Mucosa of descending colon (tissue), 3 donors: ENCODE measurements at regions not wholly inside any gene's neighbourhood (a gene's known extent, or its start where the extent isn't known, plus 50 kb on each side); places are given as distances from the start of the nearest gene placed in this dataset.

Experiments used
- ATAC-seq: fragments of 200-7000 bp; cut with Tn5 transposase; one replicate; pipeline ENCODE4 v1.9.1; 2020; ENCODE audit warnings: mild to moderate bottlenecking, moderate library complexity
- DNase-seq, 3 donors: peaks; one replicate each; pipeline ENCODE4 v3.0.0-alpha.2; 2020
- H3K36me3 ChIP-seq: fragments of 200-600 bp; one replicate; pipeline ENCODE4 v1.8.0; 2021; ENCODE audit warnings: low read depth, mild to moderate bottlenecking
- H3K4me1 ChIP-seq: fragments of 200-600 bp; one replicate; pipeline ENCODE4 v1.8.0; 2021; ENCODE audit warnings: low read depth, mild to moderate bottlenecking
- H3K4me3 ChIP-seq: fragments of 200-600 bp; one replicate; pipeline ENCODE4 v1.8.0; 2021; ENCODE audit warnings: mild to moderate bottlenecking
- H3K9me3 ChIP-seq: fragments of 200-600 bp; one replicate; pipeline ENCODE4 v1.8.0; 2021; ENCODE audit warnings: mild to moderate bottlenecking
- intact Hi-C, 2 donors: fragments of 100-400 bp; cut with DNase I in 1 of 2; cut with micrococcal nuclease in 1 of 2; formaldehyde crosslinking; loops; one replicate each; pipeline versions ENCODE4 v1.11.0 to v1.11.1; 2022; cut with DNase I, micrococcal nuclease
- TF ChIP-seq, protein P1 (sequence below): fragments of 200-600 bp; IDR thresholded peaks from one replicate; pipeline ENCODE4 v1.8.0; 2022; ENCODE audit warnings: antibody characterized with exemption, mild to moderate bottlenecking
- donor health status: DM: no; HTN: no; CAD: no; lungs with moderate emphysema.
- donor health status: DM: no; HTN: no; CAD: no.
- donor health status: DM: no; HTN: yes; CAD: no.

DNA sequence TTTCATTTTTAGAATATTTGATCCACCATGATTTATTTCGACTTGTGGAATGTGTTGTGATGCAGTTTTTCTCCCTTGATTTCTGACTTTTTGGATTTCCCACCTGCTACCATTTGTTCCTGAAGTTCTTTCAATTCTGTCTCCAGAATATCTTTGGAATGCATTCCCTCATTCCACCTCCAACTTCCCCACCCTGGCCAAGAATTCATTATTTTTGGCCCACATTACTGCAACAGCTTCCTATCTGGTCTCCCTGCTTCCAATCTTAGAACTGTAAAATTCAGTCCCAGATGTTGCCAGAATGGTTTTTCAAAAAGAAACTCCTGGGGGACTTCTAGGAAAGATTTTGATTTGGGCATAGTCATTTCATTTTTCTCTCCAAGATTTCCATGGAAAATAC is 182.3 kb upstream of the HS3ST4 start:
- Histone ChIP-seq H3K9me3 (no peaks in the 10 kb centered on the region), H3K36me3 (no peaks in the 10 kb centered on the region), H3K4me1 (no peaks in the 10 kb centered on the region), H3K4me3 (no peak overlapping the region)
- TF ChIP-seq, protein P1, sequence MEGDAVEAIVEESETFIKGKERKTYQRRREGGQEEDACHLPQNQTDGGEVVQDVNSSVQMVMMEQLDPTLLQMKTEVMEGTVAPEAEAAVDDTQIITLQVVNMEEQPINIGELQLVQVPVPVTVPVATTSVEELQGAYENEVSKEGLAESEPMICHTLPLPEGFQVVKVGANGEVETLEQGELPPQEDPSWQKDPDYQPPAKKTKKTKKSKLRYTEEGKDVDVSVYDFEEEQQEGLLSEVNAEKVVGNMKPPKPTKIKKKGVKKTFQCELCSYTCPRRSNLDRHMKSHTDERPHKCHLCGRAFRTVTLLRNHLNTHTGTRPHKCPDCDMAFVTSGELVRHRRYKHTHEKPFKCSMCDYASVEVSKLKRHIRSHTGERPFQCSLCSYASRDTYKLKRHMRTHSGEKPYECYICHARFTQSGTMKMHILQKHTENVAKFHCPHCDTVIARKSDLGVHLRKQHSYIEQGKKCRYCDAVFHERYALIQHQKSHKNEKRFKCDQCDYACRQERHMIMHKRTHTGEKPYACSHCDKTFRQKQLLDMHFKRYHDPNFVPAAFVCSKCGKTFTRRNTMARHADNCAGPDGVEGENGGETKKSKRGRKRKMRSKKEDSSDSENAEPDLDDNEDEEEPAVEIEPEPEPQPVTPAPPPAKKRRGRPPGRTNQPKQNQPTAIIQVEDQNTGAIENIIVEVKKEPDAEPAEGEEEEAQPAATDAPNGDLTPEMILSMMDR = no peak
- ATAC-seq (no peak), DNase-seq (no peak)
- intact Hi-C loops = no loop called here

DNA sequence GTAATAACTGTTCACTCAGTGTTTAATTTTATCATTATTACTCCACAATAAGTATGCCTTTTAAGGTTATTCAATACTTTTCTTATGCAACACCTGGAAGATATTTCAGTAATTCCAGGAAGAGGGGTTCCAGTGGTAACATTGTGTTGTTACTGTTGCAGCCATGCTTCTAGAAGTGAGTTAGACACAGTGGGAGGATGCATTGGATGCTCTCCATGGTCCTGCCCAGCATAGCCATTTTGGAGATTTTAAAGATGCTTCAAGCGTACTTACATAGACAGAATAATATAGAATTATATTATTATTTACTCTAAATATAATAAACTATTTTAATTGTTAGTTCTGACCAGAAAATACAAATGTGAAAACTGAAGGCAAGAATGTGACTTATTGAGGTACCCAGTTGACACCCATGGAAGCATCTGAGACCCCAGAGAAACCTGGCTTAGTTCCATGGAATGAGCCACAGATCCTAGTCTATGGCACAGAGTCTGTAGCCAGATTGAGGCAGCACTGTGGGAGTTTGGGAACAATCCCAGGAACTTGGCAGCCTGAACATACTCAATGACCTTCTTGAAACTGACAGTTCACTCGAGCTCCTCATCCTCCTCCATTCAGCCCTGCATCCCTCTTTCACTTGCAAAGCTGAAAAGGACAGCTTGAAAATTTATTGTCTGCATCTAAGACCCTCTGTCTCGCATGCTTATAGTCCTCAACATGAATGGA is 190.1 kb upstream of the HS3ST4 start:
- intact Hi-C loops = no loop called here
- Histone ChIP-seq H3K4me3 (no peak overlapping the region), H3K4me1 (no peaks in the 10 kb centered on the region), H3K36me3 (no peaks in the 10 kb centered on the region), H3K9me3 (no peaks in the 10 kb centered on the region)
- ATAC-seq = no peak
- DNase-seq = no peak
- TF ChIP-seq, protein P1 = no peak

DNA sequence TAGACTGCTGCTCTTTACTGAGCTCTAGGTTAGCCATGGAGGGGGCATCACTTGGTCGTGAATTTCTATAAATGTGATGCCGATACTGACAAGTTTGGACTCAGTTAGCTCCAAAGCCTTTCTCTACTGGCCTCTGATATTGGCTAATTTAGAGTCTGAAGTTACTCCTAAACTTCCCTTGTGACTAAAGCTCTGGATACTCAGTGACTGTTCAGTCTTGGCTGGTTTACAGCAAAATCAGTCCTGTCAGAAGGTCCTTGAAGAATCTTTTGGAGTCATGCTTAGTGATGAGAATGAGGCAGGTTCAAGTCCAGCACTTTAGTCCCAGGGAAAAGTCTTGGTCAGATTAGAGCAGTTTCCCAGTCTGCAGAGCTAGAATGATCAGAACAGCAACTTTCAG is 197.5 kb upstream of the HS3ST4 start:
- H3K9me3 ChIP-seq = no peaks in the 10 kb centered on the region
- H3K4me3 ChIP-seq = no peak overlapping the region
- H3K36me3 ChIP-seq = no peaks in the 10 kb centered on the region
- ATAC-seq (no peak), DNase-seq (no peak)
- intact Hi-C loops = no loop called here
- TF ChIP-seq, protein P1 = no peak
- H3K4me1 ChIP-seq = no peaks in the 10 kb centered on the region

DNA sequence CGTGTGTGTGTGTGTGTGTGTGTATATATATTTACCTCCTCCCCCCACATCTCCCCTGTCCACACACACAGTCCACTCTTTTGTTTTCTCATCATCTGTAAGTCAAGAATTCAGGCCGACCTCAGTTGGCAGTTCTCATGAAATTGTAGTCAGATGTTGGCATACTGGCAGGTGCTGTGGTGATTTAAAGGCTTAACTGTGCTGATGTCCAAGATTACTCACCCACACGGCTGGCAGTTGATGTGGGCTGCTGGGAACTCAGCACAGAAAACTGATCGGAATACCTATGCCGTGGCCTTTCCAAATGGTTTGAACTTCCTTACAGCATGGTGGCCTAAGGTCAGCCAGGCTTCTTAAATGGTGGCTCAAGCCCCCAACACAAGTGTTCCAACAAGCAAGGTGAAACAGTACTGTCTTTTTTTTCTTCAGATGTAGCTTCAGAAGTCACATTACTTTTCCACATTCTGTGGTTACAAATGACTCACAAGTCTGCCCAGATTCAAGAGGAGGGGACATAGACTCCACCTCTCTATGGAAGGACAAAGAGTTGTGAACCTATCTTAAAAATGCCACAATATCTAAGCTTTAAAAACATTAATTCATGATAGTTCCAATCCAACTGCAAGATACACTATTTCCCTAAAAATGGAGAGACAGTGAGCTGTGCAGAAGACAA is 198.5 kb upstream of the HS3ST4 start:
- DNase-seq = no peak
- intact Hi-C loops = no loop called here
- TF ChIP-seq, protein P1 = no peak

DNA sequence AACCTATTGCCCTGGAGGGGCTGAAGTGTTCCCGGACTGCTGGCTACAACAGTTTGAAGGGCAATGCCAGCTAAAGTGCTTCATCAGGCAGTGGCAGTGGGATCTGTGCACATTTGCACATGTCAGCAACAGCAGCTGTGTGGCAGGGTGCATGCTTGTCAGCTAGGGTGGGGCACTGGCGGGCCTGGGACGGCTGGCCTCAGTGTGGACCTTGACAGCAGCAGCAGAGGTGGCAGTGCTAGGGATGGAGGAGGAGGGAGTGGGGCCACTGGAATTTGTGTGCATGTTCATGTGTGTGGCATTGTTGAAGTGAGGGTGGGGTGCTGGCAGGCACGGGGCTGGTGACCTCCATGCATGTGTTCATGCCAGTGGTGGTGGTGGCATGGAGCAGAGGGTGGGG is 203.3 kb upstream of the HS3ST4 start:
- no peak overlapping the region for H3K4me3 ChIP-seq
- DNase-seq (no peak), ATAC-seq (no peak)
- H3K36me3 ChIP-seq = no peaks in the 10 kb centered on the region
- intact Hi-C loops = no loop called here
- no peaks in the 10 kb centered on the region for H3K9me3 ChIP-seq
- TF ChIP-seq, protein P1 = no peak
- H3K4me1 ChIP-seq = no peaks in the 10 kb centered on the region

More for the DNA sequence above, 198.5 kb upstream of the HS3ST4 start:
- Histone ChIP-seq H3K9me3 (no peaks in the 10 kb centered on the region), H3K4me3 (no peak overlapping the region), H3K4me1 (no peaks in the 10 kb centered on the region), H3K36me3 (no peaks in the 10 kb centered on the region)
- ATAC-seq = no peak
